GM23338 (cell line): ENCODE measurements at regions not wholly inside any gene's neighbourhood (a gene's known extent, or its start where the extent isn't known, plus 50 kb on each side); places are given as distances from the start of the nearest gene placed in this dataset.

Experiments used
- ATAC-seq: fragments of 200-7000 bp; cut with Tn5 transposase; 3 replicates; pipeline ENCODE4 v1.9.1; 2020
- DNase-seq: peaks from one replicate; pipeline ENCODE4 v3.0.0-alpha.2; 2015; ENCODE audit warnings: low spot score
- H2AFZ ChIP-seq: fragments of 200-600 bp; sonication (generic); 2 replicates; pipeline ENCODE4 v1.8.0; 2016; ENCODE audit warnings: antibody characterized with exemption, mild to moderate bottlenecking, moderate library complexity
- H3F3A ChIP-seq: fragments of 200-600 bp; sonication (generic); replicated peaks from 2 replicates; pipeline ENCODE4 v1.8.0; 2017; ENCODE audit warnings: antibody characterized with exemption, mixed run types, low read depth
- H3K27ac ChIP-seq: fragments of 200-600 bp; sonication (generic); 2 replicates; pipeline ENCODE4 v1.6.1; 2016; ENCODE audit warnings: low read depth
- H3K27me3 ChIP-seq: fragments of 200-600 bp; sonication (generic); 2 replicates; pipeline ENCODE4 v1.8.0; 2016; ENCODE audit warnings: mild to moderate bottlenecking, mixed run types, moderate library complexity; ENCODE audit not compliant: insufficient read depth
- H3K36me3 ChIP-seq: fragments of 200-600 bp; sonication (generic); 2 replicates; pipeline ENCODE4 v1.8.0; 2016; ENCODE audit warnings: mild to moderate bottlenecking; ENCODE audit not compliant: insufficient read depth
- H3K4me1 ChIP-seq: fragments of 200-600 bp; sonication (generic); 2 replicates; pipeline ENCODE4 v1.8.0; 2016; ENCODE audit warnings: mild to moderate bottlenecking, moderate library complexity; ENCODE audit not compliant: insufficient read depth
- H3K4me2 ChIP-seq: fragments of 200-600 bp; sonication (generic); 2 replicates; pipeline ENCODE4 v1.7.1; 2017; ENCODE audit warnings: mixed run types
- H3K4me3 ChIP-seq: fragments of 200-600 bp; sonication (generic); 2 replicates; pipeline ENCODE4 v1.6.1; 2016; ENCODE audit warnings: mixed run types
- H3K79me2 ChIP-seq: fragments of 200-600 bp; sonication (generic); replicated peaks from 2 replicates; pipeline ENCODE4 v1.8.0; 2017; ENCODE audit warnings: mild to moderate bottlenecking; ENCODE audit not compliant: insufficient read depth
- H3K9me2 ChIP-seq: fragments of 200-600 bp; sonication (generic); 2 replicates; pipeline ENCODE4 v1.8.0; 2017; ENCODE audit not compliant: insufficient read depth
- H4K20me1 ChIP-seq: fragments of 200-600 bp; sonication (generic); replicated peaks from 2 replicates; pipeline ENCODE4 v1.8.0; 2017; ENCODE audit warnings: mild to moderate bottlenecking; ENCODE audit not compliant: insufficient read depth
- H3K27ac Mint-ChIP-seq: 2 replicates; pipeline ENCODE4 v1.8.0; 2020; ENCODE audit warnings: inconsistent platforms, mild to moderate bottlenecking, moderate library complexity, mixed read lengths
- H3K27me3 Mint-ChIP-seq: 3 replicates; pipeline ENCODE4 v1.8.0; 2022; ENCODE audit warnings: low read depth, mild to moderate bottlenecking, moderate library complexity, mixed read lengths, inconsistent platforms; ENCODE audit not compliant: insufficient read depth, poor library complexity
- H3K36me3 Mint-ChIP-seq: 3 replicates; pipeline ENCODE4 v1.8.0; 2021; ENCODE audit warnings: low read depth, mild to moderate bottlenecking, inconsistent platforms, moderate library complexity, mixed read lengths
- H3K4me1 Mint-ChIP-seq: 3 replicates; pipeline ENCODE4 v1.8.0; 2020; ENCODE audit warnings: mild to moderate bottlenecking, inconsistent platforms, mixed read lengths
- H3K4me3 Mint-ChIP-seq: 3 replicates; pipeline ENCODE4 v1.8.0; 2021; ENCODE audit warnings: moderate library complexity, mild to moderate bottlenecking, inconsistent platforms, mixed read lengths
- H3K9me3 Mint-ChIP-seq: 3 replicates; pipeline ENCODE4 v1.8.0; 2020; ENCODE audit warnings: moderate library complexity, mild to moderate bottlenecking, inconsistent platforms, mixed read lengths
- CREB1 ChIP-seq: fragments of 250-450 bp; sonication (Bioruptor Pico); IDR thresholded peaks from 2 replicates; pipeline ENCODE4 v1.5.0; 2020; ENCODE audit warnings: low read depth, mild to moderate bottlenecking, moderate library complexity
- EZH2 ChIP-seq: fragments of 200-600 bp; sonication (generic); IDR thresholded peaks from one replicate; pipeline ENCODE4 v1.8.0; 2017; ENCODE audit warnings: antibody characterized with exemption, mild to moderate bottlenecking, low read depth; ENCODE audit not compliant: unreplicated experiment
- EZH2phosphoT487 ChIP-seq: fragments of 200-600 bp; sonication (generic); IDR thresholded peaks from one replicate; pipeline ENCODE4 v1.8.1; 2018; ENCODE audit warnings: antibody characterized with exemption; ENCODE audit not compliant: unreplicated experiment
- JUNB ChIP-seq: IDR thresholded peaks from one replicate; pipeline ENCODE4 v1.6.1; 2016; ENCODE audit warnings: antibody characterized with exemption; ENCODE audit not compliant: unreplicated experiment
- NANOG ChIP-seq: IDR thresholded peaks from 2 replicates; pipeline ENCODE4 v1.6.1; 2016; ENCODE audit warnings: antibody characterized with exemption, borderline replicate concordance
- POLR2AphosphoS5 ChIP-seq: IDR thresholded peaks from 2 replicates; pipeline ENCODE4 v1.6.1; 2016; ENCODE audit warnings: antibody characterized with exemption, low read depth
- STAT1 ChIP-seq: IDR thresholded peaks from one replicate; pipeline ENCODE4 v1.6.1; 2016; ENCODE audit warnings: antibody characterized with exemption; ENCODE audit not compliant: unreplicated experiment
- ZNF114 ChIP-seq: fragments of 250-450 bp; sonication (Bioruptor Pico); IDR thresholded peaks from 2 replicates; pipeline ENCODE4 v1.5.0; 2020; ENCODE audit warnings: mild to moderate bottlenecking, moderate library complexity
- ZNF331 ChIP-seq: fragments of 250-450 bp; sonication (Bioruptor Pico); IDR thresholded peaks from 2 replicates; pipeline ENCODE4 v1.5.0; 2020; ENCODE audit warnings: low read depth, mild to moderate bottlenecking, moderate library complexity
- TF ChIP-seq, protein P1 (sequence below): fragments of 250-450 bp; sonication (Bioruptor Pico); IDR thresholded peaks from 2 replicates; pipeline ENCODE4 v1.5.0; 2020; ENCODE audit warnings: mild to moderate bottlenecking, moderate library complexity
- TF ChIP-seq, protein P2 (sequence below), 2 experiments: fragments of 200-600 bp in 1 of 2; sonication (generic) in 1 of 2; conservative IDR thresholded peaks; 2 replicates each; pipeline versions ENCODE4 v1.5.1 to v1.6.1; 2016 to 2017; ENCODE audit warnings: antibody characterized with exemption in 2 of 2, low read depth in 2 of 2, mild to moderate bottlenecking in 2 of 2, moderate library complexity in 1 of 2
- TF ChIP-seq, protein P3 (sequence below): IDR thresholded peaks from one replicate; pipeline ENCODE4 v1.6.1; 2018; ENCODE audit warnings: antibody characterized with exemption; ENCODE audit not compliant: unreplicated experiment
- TF ChIP-seq, protein P4 (sequence below): IDR thresholded peaks from 2 replicates; pipeline ENCODE4 v1.6.1; 2016; ENCODE audit warnings: antibody characterized with exemption

DNA sequence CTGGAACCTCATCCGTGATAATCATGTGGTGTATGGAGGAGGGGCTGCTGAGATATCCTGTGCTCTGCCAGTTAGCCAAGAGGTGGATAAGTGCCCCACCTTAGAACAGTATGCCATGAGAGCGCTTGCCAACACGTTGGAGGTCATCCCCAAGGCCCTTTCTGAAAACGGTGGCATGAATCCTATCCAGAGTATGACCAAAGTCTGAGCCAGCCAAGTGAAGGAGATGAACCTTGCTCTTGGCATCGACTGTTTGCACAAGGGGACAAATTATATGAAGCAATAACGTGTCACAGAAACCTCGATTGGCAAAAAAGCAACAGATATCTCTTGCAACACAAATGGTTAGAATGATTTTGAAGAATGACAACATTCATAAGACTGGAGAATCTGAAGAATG, 251.2 kb upstream of the OBI1 start:
- Histone ChIP-seq H4K20me1 (no peaks in the 10 kb centered on the region), H3F3A (no peaks in the 10 kb centered on the region), H2AFZ (no peak overlapping the region), H3K79me2 (no peaks in the 10 kb centered on the region), H3K4me2 (no peak overlapping the region), H3K4me1 (no peaks in the 10 kb centered on the region), H3K36me3 (no peaks in the 10 kb centered on the region), H3K27ac (no peak overlapping the region), H3K27me3 (no peaks in the 10 kb centered on the region), H3K4me3 (no peak overlapping the region), H3K9me2 (peaks cover 11% of the 10 kb centered on the region)
- H3K27ac Mint-ChIP-seq = no peak overlapping the region
- no peaks in the 10 kb centered on the region for H3K9me3 Mint-ChIP-seq
- no peak for DNase-seq
- no peaks in the 10 kb centered on the region for H3K36me3 Mint-ChIP-seq
- H3K4me1 Mint-ChIP-seq = no peaks in the 10 kb centered on the region
- no peak for ATAC-seq
- TF ChIP-seq ZNF331 (CRISPR knock-in tag) (no peak), STAT1 (no peak), JUNB (no peak), EZH2phosphoT487 (no peak), EZH2 (no peak), CREB1 (no peak), NANOG (no peak), POLR2AphosphoS5 (no peak), ZNF114 (CRISPR knock-in tag) (no peak)
- TF ChIP-seq, protein P1, sequence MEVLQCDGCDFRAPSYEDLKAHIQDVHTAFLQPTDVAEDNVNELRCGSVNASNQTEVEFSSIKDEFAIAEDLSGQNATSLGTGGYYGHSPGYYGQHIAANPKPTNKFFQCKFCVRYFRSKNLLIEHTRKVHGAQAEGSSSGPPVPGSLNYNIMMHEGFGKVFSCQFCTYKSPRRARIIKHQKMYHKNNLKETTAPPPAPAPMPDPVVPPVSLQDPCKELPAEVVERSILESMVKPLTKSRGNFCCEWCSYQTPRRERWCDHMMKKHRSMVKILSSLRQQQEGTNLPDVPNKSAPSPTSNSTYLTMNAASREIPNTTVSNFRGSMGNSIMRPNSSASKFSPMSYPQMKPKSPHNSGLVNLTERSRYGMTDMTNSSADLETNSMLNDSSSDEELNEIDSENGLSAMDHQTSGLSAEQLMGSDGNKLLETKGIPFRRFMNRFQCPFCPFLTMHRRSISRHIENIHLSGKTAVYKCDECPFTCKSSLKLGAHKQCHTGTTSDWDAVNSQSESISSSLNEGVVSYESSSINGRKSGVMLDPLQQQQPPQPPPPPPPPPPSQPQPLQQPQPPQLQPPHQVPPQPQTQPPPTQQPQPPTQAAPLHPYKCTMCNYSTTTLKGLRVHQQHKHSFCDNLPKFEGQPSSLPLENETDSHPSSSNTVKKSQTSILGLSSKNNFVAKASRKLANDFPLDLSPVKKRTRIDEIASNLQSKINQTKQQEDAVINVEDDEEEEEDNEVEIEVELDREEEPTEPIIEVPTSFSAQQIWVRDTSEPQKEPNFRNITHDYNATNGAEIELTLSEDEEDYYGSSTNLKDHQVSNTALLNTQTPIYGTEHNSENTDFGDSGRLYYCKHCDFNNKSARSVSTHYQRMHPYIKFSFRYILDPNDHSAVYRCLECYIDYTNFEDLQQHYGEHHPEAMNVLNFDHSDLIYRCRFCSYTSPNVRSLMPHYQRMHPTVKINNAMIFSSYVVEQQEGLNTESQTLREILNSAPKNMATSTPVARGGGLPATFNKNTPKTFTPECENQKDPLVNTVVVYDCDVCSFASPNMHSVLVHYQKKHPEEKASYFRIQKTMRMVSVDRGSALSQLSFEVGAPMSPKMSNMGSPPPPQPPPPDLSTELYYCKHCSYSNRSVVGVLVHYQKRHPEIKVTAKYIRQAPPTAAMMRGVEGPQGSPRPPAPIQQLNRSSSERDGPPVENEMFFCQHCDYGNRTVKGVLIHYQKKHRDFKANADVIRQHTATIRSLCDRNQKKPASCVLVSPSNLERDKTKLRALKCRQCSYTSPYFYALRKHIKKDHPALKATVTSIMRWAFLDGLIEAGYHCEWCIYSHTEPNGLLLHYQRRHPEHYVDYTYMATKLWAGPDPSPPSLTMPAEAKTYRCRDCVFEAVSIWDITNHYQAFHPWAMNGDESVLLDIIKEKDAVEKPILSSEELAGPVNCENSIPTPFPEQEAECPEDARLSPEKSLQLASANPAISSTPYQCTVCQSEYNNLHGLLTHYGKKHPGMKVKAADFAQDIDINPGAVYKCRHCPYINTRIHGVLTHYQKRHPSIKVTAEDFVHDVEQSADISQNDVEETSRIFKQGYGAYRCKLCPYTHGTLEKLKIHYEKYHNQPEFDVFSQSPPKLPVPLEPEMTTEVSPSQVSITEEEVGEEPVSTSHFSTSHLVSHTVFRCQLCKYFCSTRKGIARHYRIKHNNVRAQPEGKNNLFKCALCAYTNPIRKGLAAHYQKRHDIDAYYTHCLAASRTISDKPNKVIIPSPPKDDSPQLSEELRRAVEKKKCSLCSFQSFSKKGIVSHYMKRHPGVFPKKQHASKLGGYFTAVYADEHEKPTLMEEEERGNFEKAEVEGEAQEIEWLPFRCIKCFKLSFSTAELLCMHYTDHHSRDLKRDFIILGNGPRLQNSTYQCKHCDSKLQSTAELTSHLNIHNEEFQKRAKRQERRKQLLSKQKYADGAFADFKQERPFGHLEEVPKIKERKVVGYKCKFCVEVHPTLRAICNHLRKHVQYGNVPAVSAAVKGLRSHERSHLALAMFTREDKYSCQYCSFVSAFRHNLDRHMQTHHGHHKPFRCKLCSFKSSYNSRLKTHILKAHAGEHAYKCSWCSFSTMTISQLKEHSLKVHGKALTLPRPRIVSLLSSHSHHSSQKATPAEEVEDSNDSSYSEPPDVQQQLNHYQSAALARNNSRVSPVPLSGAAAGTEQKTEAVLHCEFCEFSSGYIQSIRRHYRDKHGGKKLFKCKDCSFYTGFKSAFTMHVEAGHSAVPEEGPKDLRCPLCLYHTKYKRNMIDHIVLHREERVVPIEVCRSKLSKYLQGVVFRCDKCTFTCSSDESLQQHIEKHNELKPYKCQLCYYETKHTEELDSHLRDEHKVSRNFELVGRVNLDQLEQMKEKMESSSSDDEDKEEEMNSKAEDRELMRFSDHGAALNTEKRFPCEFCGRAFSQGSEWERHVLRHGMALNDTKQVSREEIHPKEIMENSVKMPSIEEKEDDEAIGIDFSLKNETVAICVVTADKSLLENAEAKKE (CRISPR knock-in tag) = no peak
- TF ChIP-seq, protein P2, sequence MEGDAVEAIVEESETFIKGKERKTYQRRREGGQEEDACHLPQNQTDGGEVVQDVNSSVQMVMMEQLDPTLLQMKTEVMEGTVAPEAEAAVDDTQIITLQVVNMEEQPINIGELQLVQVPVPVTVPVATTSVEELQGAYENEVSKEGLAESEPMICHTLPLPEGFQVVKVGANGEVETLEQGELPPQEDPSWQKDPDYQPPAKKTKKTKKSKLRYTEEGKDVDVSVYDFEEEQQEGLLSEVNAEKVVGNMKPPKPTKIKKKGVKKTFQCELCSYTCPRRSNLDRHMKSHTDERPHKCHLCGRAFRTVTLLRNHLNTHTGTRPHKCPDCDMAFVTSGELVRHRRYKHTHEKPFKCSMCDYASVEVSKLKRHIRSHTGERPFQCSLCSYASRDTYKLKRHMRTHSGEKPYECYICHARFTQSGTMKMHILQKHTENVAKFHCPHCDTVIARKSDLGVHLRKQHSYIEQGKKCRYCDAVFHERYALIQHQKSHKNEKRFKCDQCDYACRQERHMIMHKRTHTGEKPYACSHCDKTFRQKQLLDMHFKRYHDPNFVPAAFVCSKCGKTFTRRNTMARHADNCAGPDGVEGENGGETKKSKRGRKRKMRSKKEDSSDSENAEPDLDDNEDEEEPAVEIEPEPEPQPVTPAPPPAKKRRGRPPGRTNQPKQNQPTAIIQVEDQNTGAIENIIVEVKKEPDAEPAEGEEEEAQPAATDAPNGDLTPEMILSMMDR (conservative IDR thresholded peaks at IDR 0.05; ENCODE audit: low read depth in 2 of 2) = no peak
- TF ChIP-seq, protein P3, sequence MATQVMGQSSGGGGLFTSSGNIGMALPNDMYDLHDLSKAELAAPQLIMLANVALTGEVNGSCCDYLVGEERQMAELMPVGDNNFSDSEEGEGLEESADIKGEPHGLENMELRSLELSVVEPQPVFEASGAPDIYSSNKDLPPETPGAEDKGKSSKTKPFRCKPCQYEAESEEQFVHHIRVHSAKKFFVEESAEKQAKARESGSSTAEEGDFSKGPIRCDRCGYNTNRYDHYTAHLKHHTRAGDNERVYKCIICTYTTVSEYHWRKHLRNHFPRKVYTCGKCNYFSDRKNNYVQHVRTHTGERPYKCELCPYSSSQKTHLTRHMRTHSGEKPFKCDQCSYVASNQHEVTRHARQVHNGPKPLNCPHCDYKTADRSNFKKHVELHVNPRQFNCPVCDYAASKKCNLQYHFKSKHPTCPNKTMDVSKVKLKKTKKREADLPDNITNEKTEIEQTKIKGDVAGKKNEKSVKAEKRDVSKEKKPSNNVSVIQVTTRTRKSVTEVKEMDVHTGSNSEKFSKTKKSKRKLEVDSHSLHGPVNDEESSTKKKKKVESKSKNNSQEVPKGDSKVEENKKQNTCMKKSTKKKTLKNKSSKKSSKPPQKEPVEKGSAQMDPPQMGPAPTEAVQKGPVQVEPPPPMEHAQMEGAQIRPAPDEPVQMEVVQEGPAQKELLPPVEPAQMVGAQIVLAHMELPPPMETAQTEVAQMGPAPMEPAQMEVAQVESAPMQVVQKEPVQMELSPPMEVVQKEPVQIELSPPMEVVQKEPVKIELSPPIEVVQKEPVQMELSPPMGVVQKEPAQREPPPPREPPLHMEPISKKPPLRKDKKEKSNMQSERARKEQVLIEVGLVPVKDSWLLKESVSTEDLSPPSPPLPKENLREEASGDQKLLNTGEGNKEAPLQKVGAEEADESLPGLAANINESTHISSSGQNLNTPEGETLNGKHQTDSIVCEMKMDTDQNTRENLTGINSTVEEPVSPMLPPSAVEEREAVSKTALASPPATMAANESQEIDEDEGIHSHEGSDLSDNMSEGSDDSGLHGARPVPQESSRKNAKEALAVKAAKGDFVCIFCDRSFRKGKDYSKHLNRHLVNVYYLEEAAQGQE = no peak
- TF ChIP-seq, protein P4, sequence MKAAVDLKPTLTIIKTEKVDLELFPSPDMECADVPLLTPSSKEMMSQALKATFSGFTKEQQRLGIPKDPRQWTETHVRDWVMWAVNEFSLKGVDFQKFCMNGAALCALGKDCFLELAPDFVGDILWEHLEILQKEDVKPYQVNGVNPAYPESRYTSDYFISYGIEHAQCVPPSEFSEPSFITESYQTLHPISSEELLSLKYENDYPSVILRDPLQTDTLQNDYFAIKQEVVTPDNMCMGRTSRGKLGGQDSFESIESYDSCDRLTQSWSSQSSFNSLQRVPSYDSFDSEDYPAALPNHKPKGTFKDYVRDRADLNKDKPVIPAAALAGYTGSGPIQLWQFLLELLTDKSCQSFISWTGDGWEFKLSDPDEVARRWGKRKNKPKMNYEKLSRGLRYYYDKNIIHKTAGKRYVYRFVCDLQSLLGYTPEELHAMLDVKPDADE = no peak
- H3K27me3 Mint-ChIP-seq = no peaks in the 10 kb centered on the region
- no peak overlapping the region for H3K4me3 Mint-ChIP-seq
